NCI-H1105 treated with DMSO at 0.1 percent for 48 hours (cell line): ENCODE measurements at regions not wholly inside any gene's neighbourhood (a gene's known extent, or its start where the extent isn't known, plus 50 kb on each side); places are given as distances from the start of the nearest gene placed in this dataset.

Source experiments
- DNase-seq: peaks from one replicate; lab custom pipeline; 2025; lab: John Stamatoyannopoulos, UW

GRCh38 chr13:33953203-33953602 is 135.3 kb downstream of the RFC3 start:
- no peak for DNase-seq

GRCh38 chr13:33953781-33954180 is 135.8 kb downstream of the RFC3 start:
- DNase-seq, result no peak

- no peak for DNase-seq
These were observed 138.4 kb downstream of the RFC3 start for GRCh38 chr13:33956346-33956745.

GRCh38 chr13:33957497-33957905 is 139.6 kb downstream of the RFC3 start:
- no peak for DNase-seq

- no peak for DNase-seq
These were observed 141.0 kb downstream of the RFC3 start for GRCh38 chr13:33958964-33959363.

DNA sequence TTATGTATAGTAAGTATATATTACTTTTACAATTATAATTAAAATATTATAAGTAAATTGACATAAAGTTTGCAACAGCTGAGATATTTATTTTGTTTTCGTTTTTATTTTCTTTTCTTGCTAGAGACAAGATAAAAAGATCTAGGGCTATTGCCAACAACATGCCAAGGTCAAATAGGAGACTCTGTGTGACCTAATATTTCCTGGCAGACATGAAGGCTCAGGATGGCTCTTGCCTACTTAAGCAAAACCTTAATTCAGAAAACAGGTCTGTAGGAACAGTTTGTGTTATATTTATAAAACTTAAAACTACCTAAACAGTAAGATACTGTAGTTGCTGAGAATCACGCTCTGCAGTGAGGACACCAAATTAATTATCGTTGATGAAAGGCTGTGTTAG is 145.2 kb downstream of the RFC3 start:
- DNase-seq, result no peak

DNA sequence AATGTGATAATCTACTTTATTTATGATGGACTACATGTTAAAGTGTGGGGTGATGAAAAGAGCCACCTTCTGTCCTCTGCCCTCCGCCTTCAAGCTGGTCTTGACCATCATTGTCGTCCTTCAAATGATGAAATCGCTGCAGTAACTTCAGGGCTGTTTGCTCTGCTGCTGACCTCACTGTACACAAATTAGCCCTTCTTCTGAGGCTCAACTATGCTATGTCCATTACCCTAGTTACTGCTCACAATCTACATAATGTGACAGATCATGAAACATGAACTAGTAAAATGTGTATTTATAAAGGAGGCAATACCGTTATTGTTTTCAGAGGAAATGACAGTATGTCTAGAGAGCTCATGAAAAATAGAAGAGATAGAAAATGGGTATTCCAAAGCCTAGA is 145.9 kb downstream of the RFC3 start:
- no peak for DNase-seq

DNA sequence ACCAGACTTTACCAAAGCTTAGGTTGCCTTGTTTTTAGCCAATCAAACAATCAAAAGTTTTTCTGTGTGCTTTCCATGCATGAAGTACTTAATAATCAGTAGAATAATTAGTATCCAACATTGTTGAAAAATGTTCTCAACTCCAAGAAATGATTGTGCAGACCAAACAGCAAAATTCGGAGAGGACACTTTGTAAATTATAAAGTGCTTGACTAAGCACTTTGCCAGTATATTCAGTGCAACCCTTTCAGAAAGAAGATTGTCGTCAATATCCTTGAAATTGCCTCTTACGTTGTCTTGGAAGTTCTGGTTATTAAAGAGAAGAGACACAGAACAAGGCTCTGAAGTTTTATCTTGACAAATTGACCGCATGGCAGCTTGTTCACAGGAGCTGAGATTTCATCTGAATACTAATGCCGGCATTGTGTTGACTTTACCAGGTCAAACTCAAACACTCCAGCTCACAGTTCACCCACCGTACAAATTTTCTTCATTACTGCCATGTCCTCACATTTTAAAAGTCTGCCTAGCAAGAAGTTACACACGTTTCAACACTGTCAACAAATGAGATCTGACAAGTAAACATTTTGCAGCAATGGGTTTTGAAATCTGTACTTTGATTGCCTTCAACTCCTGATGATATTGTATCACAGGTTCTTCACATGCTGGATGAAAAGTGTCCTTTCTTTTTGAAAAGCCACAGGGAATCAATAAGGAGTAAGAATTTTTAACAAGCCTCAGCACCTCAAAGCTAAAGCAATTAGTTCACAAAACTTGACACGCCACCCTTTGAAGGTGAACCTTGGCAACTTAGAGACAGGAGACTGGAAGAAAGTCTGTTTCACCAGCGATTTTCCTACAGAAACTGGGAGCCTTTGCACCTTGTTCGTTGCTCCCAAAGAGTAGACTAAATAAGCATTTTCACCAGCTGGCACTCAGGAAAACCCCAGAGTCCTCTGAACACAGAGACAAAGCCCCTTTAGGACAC is 150.9 kb downstream of the RFC3 start:
- no peak for DNase-seq

DNA sequence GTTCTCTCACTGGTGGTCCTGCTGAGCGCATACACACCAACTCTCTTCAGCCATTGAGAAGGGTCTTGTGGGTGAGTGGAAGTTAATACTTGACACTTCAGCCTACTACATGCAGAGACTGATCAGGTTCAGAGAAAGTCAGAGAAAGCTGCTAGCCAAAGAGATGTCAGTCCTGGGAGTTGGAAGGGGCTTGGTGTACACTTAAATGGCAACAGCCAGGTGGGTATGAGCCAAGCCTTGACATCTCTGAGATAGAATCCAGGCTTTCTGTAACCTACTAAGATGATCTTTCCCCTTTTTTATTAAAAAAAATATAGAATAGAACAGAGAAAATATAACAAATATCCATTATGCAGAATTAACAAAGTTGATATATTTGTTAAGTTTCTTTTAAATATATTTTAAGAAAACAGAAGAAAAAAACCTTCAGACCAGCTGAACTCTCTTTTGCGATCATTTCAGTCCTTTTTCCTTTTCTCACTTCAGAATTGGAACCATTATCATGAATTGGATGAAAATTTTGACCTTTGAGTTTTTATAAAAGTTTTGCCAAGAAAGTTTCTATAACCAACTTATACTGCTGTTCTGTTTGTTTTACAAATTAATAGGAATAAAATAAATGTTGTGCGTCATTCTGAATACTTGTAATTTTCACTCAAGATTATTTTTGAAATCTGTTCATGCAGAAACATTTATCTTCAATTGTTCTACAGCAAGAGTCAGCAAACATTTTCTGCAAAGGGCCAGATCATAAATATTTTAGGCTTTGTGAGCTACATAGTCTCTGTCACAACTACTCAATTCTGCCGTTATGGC is 153.0 kb downstream of the RFC3 start:
- no peak for DNase-seq

DNA sequence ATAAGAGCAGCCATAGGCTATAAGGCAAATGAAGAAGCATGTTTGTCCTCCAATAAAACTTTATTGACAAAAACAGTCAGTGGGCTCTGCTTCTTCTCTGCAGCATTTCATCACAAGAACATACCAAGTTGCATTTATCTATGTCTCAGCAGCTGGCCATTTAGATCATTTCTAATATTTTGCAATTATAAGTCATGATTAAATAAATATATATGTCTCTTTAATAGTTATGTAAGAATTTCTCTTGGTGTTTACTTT is 153.5 kb downstream of the RFC3 start:
- DNase-seq, result no peak

DNA sequence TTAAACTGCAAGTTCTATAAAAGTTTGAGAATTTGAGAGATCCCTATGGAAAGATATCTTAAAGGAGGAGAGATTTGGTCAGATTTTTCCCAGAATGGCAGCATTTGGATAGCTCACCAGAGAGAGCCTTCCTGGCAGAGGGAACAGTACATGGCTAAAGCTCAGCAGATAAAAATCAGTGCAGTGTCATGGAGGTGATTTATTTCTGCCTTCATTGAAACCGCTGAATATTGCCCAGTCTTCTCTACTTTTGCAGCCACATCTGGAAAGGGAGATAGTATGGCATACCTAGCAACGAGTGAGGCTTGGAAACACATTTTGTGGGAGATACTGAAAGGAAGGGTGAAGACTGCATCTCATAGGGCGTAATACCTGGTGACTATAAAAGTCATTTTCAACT is 155.2 kb downstream of the RFC3 start:
- no peak for DNase-seq

DNA sequence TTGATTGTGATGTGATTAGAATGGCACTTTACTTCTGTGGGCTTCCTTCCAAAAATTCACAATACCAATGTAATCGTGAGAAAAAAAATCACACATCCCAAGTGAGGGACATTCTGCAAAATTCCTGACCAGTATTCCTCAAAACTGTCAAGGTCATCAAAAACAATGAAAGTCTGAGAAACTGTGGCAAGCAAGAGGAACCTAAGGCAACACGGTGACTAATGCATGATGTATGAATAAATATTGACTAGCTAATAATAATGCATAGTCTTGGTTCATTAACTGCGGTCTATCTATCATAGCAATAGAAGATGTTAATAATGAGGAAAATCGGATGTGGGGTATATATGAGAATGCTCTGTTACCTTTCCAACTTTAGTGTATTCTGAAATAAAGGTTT is 159.0 kb downstream of the RFC3 start:
- DNase-seq, result no peak

- DNase-seq, result no peak
These were observed 160.7 kb downstream of the RFC3 start for GRCh38 chr13:33978653-33979052.

GRCh38 chr13:33992881-33993336 is 175.0 kb downstream of the RFC3 start:
- DNase-seq, result no peak

- DNase-seq, result no peak
These were observed 176.2 kb downstream of the RFC3 start for GRCh38 chr13:33994198-33994597.

GRCh38 chr13:33994826-33995502 is 177.0 kb downstream of the RFC3 start:
- no peak for DNase-seq

GRCh38 chr13:33996636-33997035 is 178.7 kb downstream of the RFC3 start:
- DNase-seq, result no peak

GRCh38 chr13:33997574-33997973 is 179.6 kb downstream of the RFC3 start:
- DNase-seq, result no peak

DNA sequence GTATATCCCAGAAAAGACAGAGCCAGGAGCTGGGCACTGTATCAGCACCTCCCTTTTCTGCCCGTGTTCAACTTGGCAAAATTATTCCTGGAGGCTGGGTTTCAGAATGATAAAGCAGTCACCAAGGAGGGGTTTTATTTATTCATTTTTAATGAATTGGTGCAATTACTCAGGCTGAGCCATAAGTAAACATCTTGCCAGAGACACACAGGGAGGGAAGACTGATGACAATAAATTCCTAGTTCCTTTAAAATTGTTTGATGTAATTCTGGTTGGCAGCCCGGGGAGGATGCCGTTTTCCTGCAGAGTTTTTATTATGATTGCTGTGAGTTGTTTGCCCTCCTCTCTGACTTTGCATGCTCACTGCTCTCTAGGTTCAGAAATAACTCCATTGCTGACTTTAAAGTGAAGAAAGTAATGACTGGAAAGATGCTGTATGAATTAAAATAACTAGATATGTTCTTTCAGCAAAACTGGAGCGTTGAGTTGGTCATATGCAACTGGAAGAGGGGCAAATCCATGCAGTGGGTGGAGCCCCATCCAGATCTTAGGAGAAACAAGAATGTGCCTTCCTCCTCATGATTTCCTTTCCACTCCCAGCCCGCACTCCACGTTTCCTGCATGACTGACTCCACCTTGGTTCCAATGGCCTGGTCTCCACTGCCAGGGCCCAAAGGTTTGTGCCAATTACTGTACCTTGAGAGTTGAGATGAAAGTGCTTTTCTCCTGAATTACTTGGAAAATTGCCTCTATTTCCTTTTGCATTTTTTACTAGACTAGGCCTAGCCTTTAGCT is 182.1 kb downstream of the RFC3 start:
- peak; percentile 13 for DNase-seq

DNA sequence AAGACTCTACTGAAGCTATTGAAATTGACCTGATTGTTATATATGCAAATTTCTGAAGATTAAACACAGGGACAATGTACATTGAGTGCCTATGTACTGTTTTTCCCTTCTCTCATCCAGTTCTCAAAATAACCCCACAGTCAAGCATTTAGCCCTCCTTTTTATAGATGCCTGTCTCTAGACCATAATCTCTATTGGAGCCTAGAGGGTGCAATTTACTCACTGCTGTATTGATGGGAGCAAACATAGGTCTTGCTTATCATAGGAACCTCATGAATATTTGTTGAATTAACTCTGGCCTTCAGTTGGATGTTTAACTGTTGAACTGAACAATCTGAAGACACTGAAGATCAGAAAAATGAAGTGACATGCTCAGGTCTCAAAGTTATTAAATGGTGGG is 183.0 kb downstream of the RFC3 start:
- DNase-seq, result no peak

DNA sequence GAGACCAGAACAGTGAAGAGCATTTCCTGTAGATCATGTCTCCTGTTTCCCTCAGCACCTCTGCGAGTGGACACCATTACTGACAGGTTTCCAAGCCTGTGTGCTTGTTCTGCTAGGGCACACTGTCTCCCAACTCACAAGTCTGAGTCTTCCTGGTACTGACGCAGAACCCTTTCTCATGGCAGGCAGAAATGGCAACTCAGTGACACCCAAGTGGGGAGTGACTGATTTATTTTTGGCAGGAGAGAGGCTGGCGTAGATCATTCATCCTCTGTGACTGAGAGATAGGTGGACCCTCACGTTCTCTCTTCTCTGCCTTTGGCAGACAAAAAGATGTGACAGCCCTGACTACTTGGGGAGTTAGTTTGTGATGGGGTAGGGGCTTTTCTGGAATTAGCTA is 183.4 kb downstream of the RFC3 start:
- no peak for DNase-seq

DNA sequence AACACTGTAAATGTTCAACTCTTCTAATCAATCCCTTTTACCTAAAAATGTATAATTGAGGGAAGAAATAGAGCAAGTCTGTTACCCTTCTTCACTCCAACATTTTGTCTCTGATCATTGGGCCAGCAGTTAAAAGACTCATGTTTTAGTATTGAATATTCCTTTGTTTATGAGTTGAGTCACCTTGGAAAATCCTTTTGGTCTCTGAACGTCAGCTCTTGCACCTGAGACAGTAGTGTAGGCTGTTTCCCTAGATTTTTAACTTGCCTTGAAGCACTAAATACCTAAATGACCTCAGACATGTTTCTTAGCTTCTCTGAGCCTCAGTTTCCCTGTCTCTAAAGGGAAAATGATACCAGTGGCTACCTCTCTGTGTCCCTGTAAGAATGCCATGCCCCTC is 184.2 kb downstream of the RFC3 start:
- DNase-seq, result no peak
